SHP77 treated with DMSO at 0.1 percent for 48 hours (cell line): ENCODE measurements at regions not wholly inside any gene's neighbourhood (a gene's known extent, or its start where the extent isn't known, plus 50 kb on each side); places are given as distances from the start of the nearest gene placed in this dataset.
"Not testable (repeated sequence)": the region's sequence is repeated elsewhere in the genome, so short reads cannot be mapped to it uniquely, and the experiment has no call there.

Source experiments
- DNase-seq: peaks from one replicate; lab custom pipeline; 2025; lab: John Stamatoyannopoulos, UW

- peak; percentile 75 for DNase-seq
Measured at GRCh38 chr20:29427201-29428060, 1830.0 kb upstream of the DEFB115 start.

GRCh38 chr20:29430531-29430930, 1826.9 kb upstream of the DEFB115 start:
- no peak for DNase-seq

GRCh38 chr20:29440721-29441120, 1816.7 kb upstream of the DEFB115 start:
- not testable (repeated sequence) for DNase-seq

GRCh38 chr20:29443206-29443781, 1814.2 kb upstream of the DEFB115 start:
- peak; percentile 71 for DNase-seq

- no peak for DNase-seq
Measured at GRCh38 chr20:29443819-29444218, 1813.6 kb upstream of the DEFB115 start.

- DNase-seq: peak; percentile 100
Measured at GRCh38 chr20:29445050-29445907, 1812.2 kb upstream of the DEFB115 start.

- DNase-seq: peak; percentile 13
Measured at GRCh38 chr20:29447517-29448484, 1809.7 kb upstream of the DEFB115 start.

- no peak for DNase-seq
Measured at GRCh38 chr20:29448806-29449470, 1808.5 kb upstream of the DEFB115 start.

GRCh38 chr20:29452186-29452585, 1805.3 kb upstream of the DEFB115 start:
- DNase-seq: no peak

- DNase-seq: not testable (repeated sequence)
Measured at GRCh38 chr20:29456987-29457693, 1800.3 kb upstream of the DEFB115 start.

GRCh38 chr20:29472606-29473005, 1784.9 kb upstream of the DEFB115 start:
- no peak for DNase-seq

GRCh38 chr20:29492840-29493239, 1764.6 kb upstream of the DEFB115 start:
- not testable (repeated sequence) for DNase-seq

GRCh38 chr20:29496767-29497166, 1760.7 kb upstream of the DEFB115 start:
- DNase-seq: not testable (repeated sequence)

GRCh38 chr20:29497261-29497671, 1760.2 kb upstream of the DEFB115 start:
- peak; percentile 97 for DNase-seq

GRCh38 chr20:29497684-29498083, 1759.8 kb upstream of the DEFB115 start:
- DNase-seq: not testable (repeated sequence)

GRCh38 chr20:29500738-29501137, 1756.7 kb upstream of the DEFB115 start:
- DNase-seq: not testable (repeated sequence)

- DNase-seq: not testable (repeated sequence)
Measured at GRCh38 chr20:29514634-29515033, 1742.8 kb upstream of the DEFB115 start.

GRCh38 chr20:29516847-29517246, 1740.6 kb upstream of the DEFB115 start:
- DNase-seq: not testable (repeated sequence)

GRCh38 chr20:29519610-29520241, 1737.7 kb upstream of the DEFB115 start:
- not testable (repeated sequence) for DNase-seq
